SK-N-SH (cell line): ENCODE measurements at regions not wholly inside any gene's neighbourhood (a gene's known extent, or its start where the extent isn't known, plus 50 kb on each side); places are given as distances from the start of the nearest gene placed in this dataset.

Experiments
- CTCF ChIP-seq: fragments of 200-600 bp; sonication (generic); IDR thresholded peaks from 2 replicates; pipeline ENCODE4 v1.6.1; 2017; ENCODE audit warnings: antibody characterized with exemption, mild to moderate bottlenecking, moderate library complexity
- NFIC ChIP-seq: IDR thresholded peaks from 2 replicates; pipeline ENCODE4 v1.4.0; 2012; ENCODE audit warnings: borderline replicate concordance
- RFX5 ChIP-seq: IDR thresholded peaks from 2 replicates; pipeline ENCODE4 v1.6.1; 2012; ENCODE audit warnings: mild to moderate bottlenecking, improper control_type of control experiment, low read length

GRCh38 chr17:77867308-77867781 is 91.2 kb upstream of the TNRC6C start:
- TF ChIP-seq CTCF (no peak), RFX5 (no peak), NFIC (no peak)
